ENCODE measurements at regions not wholly inside any gene's neighbourhood (a gene's known extent, or its start where the extent isn't known, plus 50 kb on each side); places are given as distances from the start of the nearest gene placed in this dataset.

- Histone ChIP-seq H2AK5ac (ENCODE audit: low read length) (no peak overlapping the region), H2BK5ac (ENCODE audit: low read length) (no peak overlapping the region), H4K8ac (ENCODE audit: low read depth, low read length) (no peak overlapping the region), H3K36me3 (ENCODE audit: control insufficient read depth, insufficient read depth, low read length) (no peaks in the 10 kb centered on the region), H3K4me1 (ENCODE audit: control insufficient read depth, low read depth, low read length) (no peaks in the 10 kb centered on the region), H3K56ac (ENCODE audit: low read length) (no peak overlapping the region), H3K79me1 (ENCODE audit: low read length) (no peaks in the 10 kb centered on the region), H3K4me3 (ENCODE audit: low read length) (no peak overlapping the region), H3K4ac (ENCODE audit: low read depth, low read length) (no peak overlapping the region), H3K18ac (ENCODE audit: low read length) (no peak overlapping the region), H2BK120ac (ENCODE audit: low read depth, low read length) (no peak overlapping the region), H3K27me3 (ENCODE audit: insufficient read depth, low read length, poor library complexity) (no peaks in the 10 kb centered on the region), H3K27ac (ENCODE audit: low read depth, low read length) (no peak overlapping the region), H3K9ac (ENCODE audit: low read length) (no peak overlapping the region), H3K4me2 (ENCODE audit: low read length) (no peak overlapping the region), H4K5ac (ENCODE audit: low read length) (no peak overlapping the region), H3K79me2 (ENCODE audit: control insufficient read depth, insufficient read depth, low read length) (no peaks in the 10 kb centered on the region), H2BK15ac (replicated peaks; ENCODE audit: low read depth) (no peak overlapping the region), H3K23ac (ENCODE audit: low read length) (no peak overlapping the region)
- DNase-seq = no peak
- no CpG with 5 or more reads among the region's 15 CpGs for WGBS (ENCODE audit: extremely low coverage, insufficient coverage, low lambda C conversion rate)
Measured at GRCh38 chr2:9708683-9709538, 78.1 kb upstream of the YWHAQ start.

DNA sequence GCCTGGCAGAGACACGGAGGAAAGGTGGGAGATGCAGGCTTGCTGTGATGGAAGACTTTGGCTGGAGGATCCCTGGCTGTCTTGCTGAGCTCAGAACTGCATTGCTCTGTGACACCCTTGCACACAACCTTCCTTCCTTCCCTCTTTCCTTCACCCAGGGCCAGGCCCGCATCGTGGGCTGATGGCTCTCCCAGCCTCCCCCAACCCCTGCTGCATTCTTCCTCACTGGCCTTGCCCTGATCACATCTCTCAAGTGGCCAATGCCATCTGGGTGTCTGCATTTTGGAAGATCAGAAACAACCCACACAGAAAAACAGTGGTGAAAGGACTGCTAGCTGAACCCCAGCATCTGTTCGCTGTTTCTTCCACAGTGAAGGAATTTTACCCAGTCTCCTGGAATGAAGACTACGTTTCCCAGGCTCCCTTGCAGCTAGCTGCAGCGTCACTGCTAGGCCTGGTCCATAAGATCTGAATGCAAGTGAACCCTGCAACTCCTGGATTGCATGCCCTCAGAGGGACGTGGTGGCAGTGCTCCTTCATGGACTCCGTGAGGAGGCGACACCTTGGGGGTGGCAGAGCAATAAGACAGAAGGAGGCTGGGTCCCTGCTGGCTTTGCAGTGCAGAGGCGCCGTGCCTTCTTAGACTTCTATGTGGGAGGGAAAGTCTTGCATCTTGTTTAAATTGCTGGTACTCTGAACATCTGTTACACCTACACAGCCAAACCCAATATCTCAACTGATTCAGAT is 78.9 kb upstream of the YWHAQ start:
- Histone ChIP-seq H3K4me3 (ENCODE audit: low read length) (no peak overlapping the region), H3K79me2 (ENCODE audit: control insufficient read depth, insufficient read depth, low read length) (no peaks in the 10 kb centered on the region), H3K23ac (ENCODE audit: low read length) (no peak overlapping the region), H2BK15ac (replicated peaks; ENCODE audit: low read depth) (no peak overlapping the region), H3K9ac (ENCODE audit: low read length) (no peak overlapping the region), H3K79me1 (ENCODE audit: low read length) (no peaks in the 10 kb centered on the region), H3K18ac (ENCODE audit: low read length) (no peak overlapping the region), H3K27me3 (ENCODE audit: insufficient read depth, low read length, poor library complexity) (no peaks in the 10 kb centered on the region), H2AK5ac (ENCODE audit: low read length) (no peak overlapping the region), H3K4ac (ENCODE audit: low read depth, low read length) (no peak overlapping the region), H3K36me3 (ENCODE audit: control insufficient read depth, insufficient read depth, low read length) (no peaks in the 10 kb centered on the region), H3K56ac (ENCODE audit: low read length) (no peak overlapping the region), H4K8ac (ENCODE audit: low read depth, low read length) (no peak overlapping the region), H3K27ac (ENCODE audit: low read depth, low read length) (no peak overlapping the region), H4K5ac (ENCODE audit: low read length) (no peak overlapping the region), H3K4me2 (ENCODE audit: low read length) (no peak overlapping the region), H2BK120ac (ENCODE audit: low read depth, low read length) (no peak overlapping the region), H2BK5ac (ENCODE audit: low read length) (no peak overlapping the region), H3K4me1 (ENCODE audit: control insufficient read depth, low read depth, low read length) (no peaks in the 10 kb centered on the region)
- WGBS (ENCODE audit: extremely low coverage, insufficient coverage, low lambda C conversion rate) = no CpG with 5 or more reads among the region's 11 CpGs
- no peak for DNase-seq

DNA sequence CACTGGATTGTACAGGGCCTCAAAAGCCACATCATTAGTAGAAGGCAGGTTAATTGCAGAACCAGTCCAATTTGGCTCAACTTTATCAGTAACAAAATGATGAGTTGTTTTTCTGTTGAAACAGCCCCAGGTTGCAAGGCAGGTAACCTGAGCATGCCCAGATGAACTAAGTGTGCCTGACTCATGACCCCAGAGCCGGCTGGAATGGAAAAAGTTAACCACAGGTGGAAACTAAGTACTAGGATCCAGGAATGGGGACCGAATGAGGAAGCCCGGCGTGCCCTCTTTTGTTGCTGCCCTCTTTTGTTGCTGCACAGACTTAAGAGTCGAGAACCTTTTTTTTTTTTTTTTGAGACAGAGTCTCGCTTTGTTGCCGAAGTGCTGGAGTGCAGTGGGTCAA is 79.5 kb upstream of the YWHAQ start:
- Histone ChIP-seq H3K4me1 (ENCODE audit: control insufficient read depth, low read depth, low read length) (no peaks in the 10 kb centered on the region), H3K27me3 (ENCODE audit: insufficient read depth, low read length, poor library complexity) (no peaks in the 10 kb centered on the region), H4K5ac (ENCODE audit: low read length) (no peak overlapping the region), H3K4me3 (ENCODE audit: low read length) (no peak overlapping the region), H3K79me1 (ENCODE audit: low read length) (no peaks in the 10 kb centered on the region), H3K79me2 (ENCODE audit: control insufficient read depth, insufficient read depth, low read length) (no peaks in the 10 kb centered on the region), H3K23ac (ENCODE audit: low read length) (no peak overlapping the region), H3K9ac (ENCODE audit: low read length) (no peak overlapping the region), H3K56ac (ENCODE audit: low read length) (no peak overlapping the region), H4K8ac (ENCODE audit: low read depth, low read length) (no peak overlapping the region), H3K18ac (ENCODE audit: low read length) (no peak overlapping the region), H2AK5ac (ENCODE audit: low read length) (no peak overlapping the region), H2BK5ac (ENCODE audit: low read length) (no peak overlapping the region), H2BK120ac (ENCODE audit: low read depth, low read length) (no peak overlapping the region), H2BK15ac (replicated peaks; ENCODE audit: low read depth) (no peak overlapping the region), H3K27ac (ENCODE audit: low read depth, low read length) (no peak overlapping the region), H3K36me3 (ENCODE audit: control insufficient read depth, insufficient read depth, low read length) (no peaks in the 10 kb centered on the region), H3K4me2 (ENCODE audit: low read length) (no peak overlapping the region), H3K4ac (ENCODE audit: low read depth, low read length) (no peak overlapping the region)
- no peak for DNase-seq
- WGBS (ENCODE audit: extremely low coverage, insufficient coverage, low lambda C conversion rate) = no CpG with 5 or more reads among the region's 7 CpGs

GRCh38 chr2:9712263-9712662 is 81.5 kb upstream of the YWHAQ start:
- no peaks in the 10 kb centered on the region for H3K79me2 ChIP-seq (ENCODE audit: control insufficient read depth, insufficient read depth, low read length)
- H3K18ac ChIP-seq (ENCODE audit: low read length) = no peak overlapping the region
- no peak overlapping the region for H3K23ac ChIP-seq (ENCODE audit: low read length)
- H3K9ac ChIP-seq (ENCODE audit: low read length) = no peak overlapping the region
- H3K4me3 ChIP-seq (ENCODE audit: low read length) = no peak overlapping the region
- H3K27me3 ChIP-seq (ENCODE audit: insufficient read depth, low read length, poor library complexity) = no peaks in the 10 kb centered on the region
- H3K4me2 ChIP-seq (ENCODE audit: low read length) = no peak overlapping the region
- no peak for DNase-seq
- no peak overlapping the region for H4K8ac ChIP-seq (ENCODE audit: low read depth, low read length)
- H3K4me1 ChIP-seq (ENCODE audit: control insufficient read depth, low read depth, low read length) = no peaks in the 10 kb centered on the region
- no peak overlapping the region for H2BK5ac ChIP-seq (ENCODE audit: low read length)
- H2BK120ac ChIP-seq (ENCODE audit: low read depth, low read length) = no peak overlapping the region
- no peak overlapping the region for H4K5ac ChIP-seq (ENCODE audit: low read length)
- no peak overlapping the region for H3K27ac ChIP-seq (ENCODE audit: low read depth, low read length)
- no peaks in the 10 kb centered on the region for H3K36me3 ChIP-seq (ENCODE audit: control insufficient read depth, insufficient read depth, low read length)
- no peak overlapping the region for H3K4ac ChIP-seq (ENCODE audit: low read depth, low read length)
- H2BK15ac ChIP-seq (replicated peaks; ENCODE audit: low read depth) = no peak overlapping the region
- no peaks in the 10 kb centered on the region for H3K79me1 ChIP-seq (ENCODE audit: low read length)
- WGBS (ENCODE audit: extremely low coverage, insufficient coverage, low lambda C conversion rate) = no CpG with 5 or more reads among the region's 11 CpGs
- H3K56ac ChIP-seq (ENCODE audit: low read length) = no peak overlapping the region
- no peak overlapping the region for H2AK5ac ChIP-seq (ENCODE audit: low read length)

- Histone ChIP-seq H3K27ac (ENCODE audit: low read depth, low read length) (no peak overlapping the region), H3K27me3 (ENCODE audit: insufficient read depth, low read length, poor library complexity) (no peaks in the 10 kb centered on the region), H4K8ac (ENCODE audit: low read depth, low read length) (no peak overlapping the region), H3K9ac (ENCODE audit: low read length) (no peak overlapping the region), H3K23ac (ENCODE audit: low read length) (no peak overlapping the region), H2BK5ac (ENCODE audit: low read length) (no peak overlapping the region), H2BK15ac (replicated peaks; ENCODE audit: low read depth) (no peak overlapping the region), H3K56ac (ENCODE audit: low read length) (no peak overlapping the region), H3K4me3 (ENCODE audit: low read length) (no peak overlapping the region), H3K36me3 (ENCODE audit: control insufficient read depth, insufficient read depth, low read length) (no peaks in the 10 kb centered on the region), H3K4ac (ENCODE audit: low read depth, low read length) (no peak overlapping the region), H3K4me1 (ENCODE audit: control insufficient read depth, low read depth, low read length) (no peaks in the 10 kb centered on the region), H3K4me2 (ENCODE audit: low read length) (no peak overlapping the region), H2AK5ac (ENCODE audit: low read length) (no peak overlapping the region), H4K5ac (ENCODE audit: low read length) (no peak overlapping the region), H3K79me2 (ENCODE audit: control insufficient read depth, insufficient read depth, low read length) (no peaks in the 10 kb centered on the region), H3K79me1 (ENCODE audit: low read length) (no peaks in the 10 kb centered on the region), H3K18ac (ENCODE audit: low read length) (no peak overlapping the region), H2BK120ac (ENCODE audit: low read depth, low read length) (no peak overlapping the region)
- DNase-seq = no peak
- WGBS (ENCODE audit: extremely low coverage, insufficient coverage, low lambda C conversion rate) = no CpG with 5 or more reads among the region's 14 CpGs
Measured at GRCh38 chr2:9714630-9715214, 83.9 kb upstream of the YWHAQ start.

Data from mesendoderm (in vitro differentiated cells).